ENCODE measurements at regions not wholly inside any gene's neighbourhood (a gene's known extent, or its start where the extent isn't known, plus 50 kb on each side); places are given as distances from the start of the nearest gene placed in this dataset.

DNA sequence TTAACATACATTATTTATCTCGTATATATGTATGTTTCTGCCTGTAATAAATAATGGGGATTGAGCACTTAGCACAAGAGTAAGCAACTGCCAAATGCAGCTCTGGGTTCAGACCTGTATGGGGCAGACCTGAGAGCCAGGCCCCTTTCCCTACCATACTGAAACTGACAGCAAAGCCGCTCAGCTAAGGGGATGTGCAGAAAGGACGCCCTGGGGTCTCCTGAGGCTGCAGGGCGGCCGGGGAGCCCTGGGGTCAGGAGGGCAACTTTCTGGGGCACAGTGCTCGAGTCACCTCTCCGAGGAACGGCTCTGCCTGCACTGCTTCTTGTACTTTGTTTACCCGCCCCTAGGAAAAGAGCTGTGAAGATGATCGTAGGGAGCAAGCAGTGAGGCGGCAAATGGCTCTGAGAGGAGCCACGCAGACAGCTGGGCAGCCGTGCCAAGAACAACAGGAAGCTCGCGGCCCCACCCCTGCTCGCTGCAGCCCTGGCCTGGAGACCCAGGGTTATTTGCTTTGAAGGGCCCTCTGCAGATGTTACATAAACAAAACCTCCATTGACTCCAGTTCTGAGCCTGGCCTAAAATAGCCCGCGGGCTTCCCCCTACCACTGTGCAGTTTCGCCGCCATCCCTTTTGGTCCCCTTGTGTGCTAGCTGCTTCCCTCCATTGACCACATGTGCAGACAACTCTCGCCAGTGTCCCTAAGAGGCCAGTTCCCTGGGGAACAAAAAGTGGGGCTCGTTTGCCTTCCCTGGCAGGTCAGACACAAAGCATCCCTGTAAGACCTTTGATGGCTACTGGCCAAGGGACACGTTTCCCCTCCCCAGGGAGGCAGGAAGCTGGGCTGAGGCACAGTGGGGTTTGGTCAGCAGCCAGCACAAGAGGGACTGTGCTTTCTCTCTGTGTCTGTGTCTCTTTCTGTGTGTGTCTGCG lies 111.3 kb upstream of the LNX1 start (continued):
- TF ChIP-seq RXRB (CRISPR knock-in tag; IDR thresholded peaks at IDR 0.05; ENCODE audit: borderline replicate concordance) (peak; percentile 13; the same call in 1 of the 2 replicates), ZSCAN20 (CRISPR knock-in tag; IDR thresholded peaks at IDR 0.05; ENCODE audit: borderline replicate concordance) (no peak), FOSL2 (CRISPR knock-in tag; IDR thresholded peaks at IDR 0.05) (no peak), HOXA5 (CRISPR knock-in tag; IDR thresholded peaks at IDR 0.05) (no peak), NR2F6 (IDR thresholded peaks at IDR 0.05) (peak; percentile 30; the same call in 1 of the 2 replicates), NR2F6 (CRISPR knock-in tag; IDR thresholded peaks at IDR 0.05) (0 out of 2 replicates have a peak, but pooled peaks have one; percentile 7), RXRA (CRISPR knock-in tag; IDR thresholded peaks at IDR 0.05) (peak; percentile 17; the same call in 1 of the 2 replicates), ZNF317 (CRISPR knock-in tag; IDR thresholded peaks at IDR 0.05) (no peak), ZNF256 (CRISPR knock-in tag; conservative IDR thresholded peaks at IDR 0.05) (no peak), ARNT (IDR thresholded peaks at IDR 0.05) (no peak), NPAS2 (CRISPR knock-in tag; IDR thresholded peaks at IDR 0.05; ENCODE audit: borderline replicate concordance) (no peak), ZNF549 (CRISPR knock-in tag; IDR thresholded peaks at IDR 0.05) (no peak), KLF6 (CRISPR knock-in tag; IDR thresholded peaks at IDR 0.05) (no peak), ZNF17 (CRISPR knock-in tag; IDR thresholded peaks at IDR 0.05) (no peak), ZFP62 (CRISPR knock-in tag; IDR thresholded peaks at IDR 0.05) (no peak), KAT2B (IDR thresholded peaks at IDR 0.05; ENCODE audit: borderline replicate concordance, low read depth, low read length) (no peak), YEATS2 (CRISPR knock-in tag; IDR thresholded peaks at IDR 0.05; ENCODE audit: borderline replicate concordance) (no peak), IRF2 (CRISPR knock-in tag; IDR thresholded peaks at IDR 0.05) (0 out of 2 replicates have a peak, but pooled peaks have one; percentile 7), ZNF274 (CRISPR knock-in tag; IDR thresholded peaks at IDR 0.05) (no peak), ATRX (CRISPR knock-in tag; IDR thresholded peaks at IDR 0.05; ENCODE audit: borderline replicate concordance) (no peak)
- TF ChIP-seq, protein P1, sequence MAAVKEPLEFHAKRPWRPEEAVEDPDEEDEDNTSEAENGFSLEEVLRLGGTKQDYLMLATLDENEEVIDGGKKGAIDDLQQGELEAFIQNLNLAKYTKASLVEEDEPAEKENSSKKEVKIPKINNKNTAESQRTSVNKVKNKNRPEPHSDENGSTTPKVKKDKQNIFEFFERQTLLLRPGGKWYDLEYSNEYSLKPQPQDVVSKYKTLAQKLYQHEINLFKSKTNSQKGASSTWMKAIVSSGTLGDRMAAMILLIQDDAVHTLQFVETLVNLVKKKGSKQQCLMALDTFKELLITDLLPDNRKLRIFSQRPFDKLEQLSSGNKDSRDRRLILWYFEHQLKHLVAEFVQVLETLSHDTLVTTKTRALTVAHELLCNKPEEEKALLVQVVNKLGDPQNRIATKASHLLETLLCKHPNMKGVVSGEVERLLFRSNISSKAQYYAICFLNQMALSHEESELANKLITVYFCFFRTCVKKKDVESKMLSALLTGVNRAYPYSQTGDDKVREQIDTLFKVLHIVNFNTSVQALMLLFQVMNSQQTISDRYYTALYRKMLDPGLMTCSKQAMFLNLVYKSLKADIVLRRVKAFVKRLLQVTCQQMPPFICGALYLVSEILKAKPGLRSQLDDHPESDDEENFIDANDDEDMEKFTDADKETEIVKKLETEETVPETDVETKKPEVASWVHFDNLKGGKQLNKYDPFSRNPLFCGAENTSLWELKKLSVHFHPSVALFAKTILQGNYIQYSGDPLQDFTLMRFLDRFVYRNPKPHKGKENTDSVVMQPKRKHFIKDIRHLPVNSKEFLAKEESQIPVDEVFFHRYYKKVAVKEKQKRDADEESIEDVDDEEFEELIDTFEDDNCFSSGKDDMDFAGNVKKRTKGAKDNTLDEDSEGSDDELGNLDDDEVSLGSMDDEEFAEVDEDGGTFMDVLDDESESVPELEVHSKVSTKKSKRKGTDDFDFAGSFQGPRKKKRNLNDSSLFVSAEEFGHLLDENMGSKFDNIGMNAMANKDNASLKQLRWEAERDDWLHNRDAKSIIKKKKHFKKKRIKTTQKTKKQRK (IDR thresholded peaks at IDR 0.05; ENCODE audit: low read length), result no peak
- TF ChIP-seq, protein P2, sequence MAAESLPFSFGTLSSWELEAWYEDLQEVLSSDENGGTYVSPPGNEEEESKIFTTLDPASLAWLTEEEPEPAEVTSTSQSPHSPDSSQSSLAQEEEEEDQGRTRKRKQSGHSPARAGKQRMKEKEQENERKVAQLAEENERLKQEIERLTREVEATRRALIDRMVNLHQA (CRISPR knock-in tag; IDR thresholded peaks at IDR 0.05), result no peak
- TF ChIP-seq, protein P3, sequence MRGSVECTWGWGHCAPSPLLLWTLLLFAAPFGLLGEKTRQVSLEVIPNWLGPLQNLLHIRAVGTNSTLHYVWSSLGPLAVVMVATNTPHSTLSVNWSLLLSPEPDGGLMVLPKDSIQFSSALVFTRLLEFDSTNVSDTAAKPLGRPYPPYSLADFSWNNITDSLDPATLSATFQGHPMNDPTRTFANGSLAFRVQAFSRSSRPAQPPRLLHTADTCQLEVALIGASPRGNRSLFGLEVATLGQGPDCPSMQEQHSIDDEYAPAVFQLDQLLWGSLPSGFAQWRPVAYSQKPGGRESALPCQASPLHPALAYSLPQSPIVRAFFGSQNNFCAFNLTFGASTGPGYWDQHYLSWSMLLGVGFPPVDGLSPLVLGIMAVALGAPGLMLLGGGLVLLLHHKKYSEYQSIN (CRISPR knock-in tag; IDR thresholded peaks at IDR 0.05; ENCODE audit: borderline replicate concordance), result no peak
- TF ChIP-seq, protein P4, sequence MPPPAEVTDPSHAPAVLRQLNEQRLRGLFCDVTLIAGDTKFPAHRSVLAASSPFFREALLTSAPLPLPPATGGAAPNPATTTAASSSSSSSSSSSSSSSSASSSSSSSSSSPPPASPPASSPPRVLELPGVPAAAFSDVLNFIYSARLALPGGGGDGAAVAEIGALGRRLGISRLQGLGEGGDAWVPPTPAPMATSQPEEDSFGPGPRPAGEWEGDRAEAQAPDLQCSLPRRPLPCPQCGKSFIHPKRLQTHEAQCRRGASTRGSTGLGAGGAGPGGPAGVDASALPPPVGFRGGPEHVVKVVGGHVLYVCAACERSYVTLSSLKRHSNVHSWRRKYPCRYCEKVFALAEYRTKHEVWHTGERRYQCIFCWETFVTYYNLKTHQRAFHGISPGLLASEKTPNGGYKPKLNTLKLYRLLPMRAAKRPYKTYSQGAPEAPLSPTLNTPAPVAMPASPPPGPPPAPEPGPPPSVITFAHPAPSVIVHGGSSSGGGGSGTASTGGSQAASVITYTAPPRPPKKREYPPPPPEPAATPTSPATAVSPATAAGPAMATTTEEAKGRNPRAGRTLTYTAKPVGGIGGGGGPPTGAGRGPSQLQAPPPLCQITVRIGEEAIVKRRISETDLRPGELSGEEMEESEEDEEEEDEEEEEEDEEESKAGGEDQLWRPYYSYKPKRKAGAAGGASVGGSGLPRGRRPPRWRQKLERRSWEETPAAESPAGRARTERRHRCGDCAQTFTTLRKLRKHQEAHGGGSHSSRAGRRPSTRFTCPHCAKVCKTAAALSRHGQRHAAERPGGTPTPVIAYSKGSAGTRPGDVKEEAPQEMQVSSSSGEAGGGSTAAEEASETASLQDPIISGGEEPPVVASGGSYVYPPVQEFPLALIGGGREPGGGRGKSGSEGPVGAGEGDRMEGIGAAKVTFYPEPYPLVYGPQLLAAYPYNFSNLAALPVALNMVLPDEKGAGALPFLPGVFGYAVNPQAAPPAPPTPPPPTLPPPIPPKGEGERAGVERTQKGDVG (CRISPR knock-in tag; IDR thresholded peaks at IDR 0.05; ENCODE audit: borderline replicate concordance), result no peak
